Breast epithelium (tissue), 4 donors: ENCODE measurements at regions not wholly inside any gene's neighbourhood (a gene's known extent, or its start where the extent isn't known, plus 50 kb on each side); places are given as distances from the start of the nearest gene placed in this dataset.

Source experiments
- DNase-seq, 2 donors: peaks; one replicate each; pipeline ENCODE4 v3.0.0-alpha.2; 2019; ENCODE audit warnings: low spot score in 2 of 2
- H3K27ac ChIP-seq, 2 donors: fragments of 200-600 bp; sonication (generic) in 1 of 2; one replicate each; pipeline ENCODE4 v1.5.1; 2016 to 2019; ENCODE audit warnings: mild to moderate bottlenecking in 1 of 2
- H3K27me3 ChIP-seq, 2 donors: fragments of 200-600 bp; sonication (generic) in 1 of 2; one replicate each; pipeline versions ENCODE4 v1.5.1 to v1.6.0; 2017 to 2019; ENCODE audit warnings: control low read depth in 1 of 2, mild to moderate bottlenecking in 1 of 2
- H3K36me3 ChIP-seq: fragments of 200-600 bp; one replicate; pipeline ENCODE4 v1.5.1; 2019
- H3K4me1 ChIP-seq, 2 donors: fragments of 200-600 bp; sonication (generic); one replicate each; pipeline ENCODE4 v1.5.1; 2016 to 2019; ENCODE audit warnings: control low read depth in 1 of 2
- H3K4me3 ChIP-seq, 3 donors: fragments of 200-600 bp; sonication (generic); 1 replicate in 2 of 3; 2 replicates in 1 of 3; pipeline ENCODE4 v1.5.1; 2016 to 2019; ENCODE audit warnings: mild to moderate bottlenecking in 3 of 3, moderate library complexity in 2 of 3
- H3K9me3 ChIP-seq, 2 donors: fragments of 200-600 bp; sonication (generic) in 1 of 2; one replicate each; pipeline ENCODE4 v1.5.1; 2016 to 2019; ENCODE audit warnings: control low read depth in 1 of 2
- POLR2A ChIP-seq: fragments of 450-650 bp; IDR thresholded peaks from one replicate; pipeline ENCODE4 v1.6.1; 2016; ENCODE audit warnings: antibody characterized with exemption, mild to moderate bottlenecking, moderate library complexity
- POLR2AphosphoS5 ChIP-seq, 3 donors: sonication (generic); formaldehyde crosslinking; IDR thresholded peaks; one replicate each; pipeline ENCODE4 v1.6.1; 2017; ENCODE audit warnings: antibody characterized with exemption in 3 of 3
- intact Hi-C: fragments of 100-400 bp; cut with DNase I; formaldehyde crosslinking; loops from one replicate; pipeline ENCODE4 v1.15.1; 2023; ENCODE audit warnings: low total_unique reads
- TF ChIP-seq, protein P1 (sequence below), 3 donors: fragments of 450-650 bp; IDR thresholded peaks; one replicate each; pipeline ENCODE4 v1.5.1; 2016 to 2017; ENCODE audit warnings: antibody characterized with exemption in 3 of 3, mild to moderate bottlenecking in 3 of 3, moderate library complexity in 3 of 3

DNA sequence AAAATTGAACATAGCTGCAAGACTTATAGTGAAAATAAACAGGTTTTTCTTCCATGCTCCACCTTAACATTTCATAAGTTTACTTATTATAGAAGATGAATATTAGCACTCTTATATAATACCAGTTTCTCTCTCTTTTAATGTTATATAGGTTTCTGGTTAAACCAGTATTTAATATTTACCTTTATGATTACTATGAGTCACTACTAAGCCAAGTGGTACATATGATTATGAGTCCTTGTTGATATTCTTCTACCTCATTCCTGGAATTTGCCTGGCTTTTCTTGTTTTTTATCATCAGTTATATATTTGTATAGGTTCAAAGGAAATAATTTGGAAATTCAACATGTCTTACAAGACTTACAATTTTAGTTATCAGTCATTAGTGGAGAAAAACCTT, 89.9 kb upstream of the MAOA start:
- H3K9me3 ChIP-seq, result no peaks in the 10 kb centered on the region
- intact Hi-C loops, result no loop called here
- no peak overlapping the region for H3K4me3 ChIP-seq
- H3K36me3 ChIP-seq, result no peaks in the 10 kb centered on the region
- H3K27me3 ChIP-seq, result peaks cover 0 to 25% of the 10 kb centered on the region in 2 donors
- H3K4me1 ChIP-seq, result no peaks in the 10 kb centered on the region
- TF ChIP-seq POLR2A (no peak), POLR2AphosphoS5 (IDR thresholded peaks at IDR 0.05) (no peak)
- TF ChIP-seq, protein P1, sequence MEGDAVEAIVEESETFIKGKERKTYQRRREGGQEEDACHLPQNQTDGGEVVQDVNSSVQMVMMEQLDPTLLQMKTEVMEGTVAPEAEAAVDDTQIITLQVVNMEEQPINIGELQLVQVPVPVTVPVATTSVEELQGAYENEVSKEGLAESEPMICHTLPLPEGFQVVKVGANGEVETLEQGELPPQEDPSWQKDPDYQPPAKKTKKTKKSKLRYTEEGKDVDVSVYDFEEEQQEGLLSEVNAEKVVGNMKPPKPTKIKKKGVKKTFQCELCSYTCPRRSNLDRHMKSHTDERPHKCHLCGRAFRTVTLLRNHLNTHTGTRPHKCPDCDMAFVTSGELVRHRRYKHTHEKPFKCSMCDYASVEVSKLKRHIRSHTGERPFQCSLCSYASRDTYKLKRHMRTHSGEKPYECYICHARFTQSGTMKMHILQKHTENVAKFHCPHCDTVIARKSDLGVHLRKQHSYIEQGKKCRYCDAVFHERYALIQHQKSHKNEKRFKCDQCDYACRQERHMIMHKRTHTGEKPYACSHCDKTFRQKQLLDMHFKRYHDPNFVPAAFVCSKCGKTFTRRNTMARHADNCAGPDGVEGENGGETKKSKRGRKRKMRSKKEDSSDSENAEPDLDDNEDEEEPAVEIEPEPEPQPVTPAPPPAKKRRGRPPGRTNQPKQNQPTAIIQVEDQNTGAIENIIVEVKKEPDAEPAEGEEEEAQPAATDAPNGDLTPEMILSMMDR (IDR thresholded peaks at IDR 0.05), result no peak
- no peak for DNase-seq
- no peak overlapping the region for H3K27ac ChIP-seq

DNA sequence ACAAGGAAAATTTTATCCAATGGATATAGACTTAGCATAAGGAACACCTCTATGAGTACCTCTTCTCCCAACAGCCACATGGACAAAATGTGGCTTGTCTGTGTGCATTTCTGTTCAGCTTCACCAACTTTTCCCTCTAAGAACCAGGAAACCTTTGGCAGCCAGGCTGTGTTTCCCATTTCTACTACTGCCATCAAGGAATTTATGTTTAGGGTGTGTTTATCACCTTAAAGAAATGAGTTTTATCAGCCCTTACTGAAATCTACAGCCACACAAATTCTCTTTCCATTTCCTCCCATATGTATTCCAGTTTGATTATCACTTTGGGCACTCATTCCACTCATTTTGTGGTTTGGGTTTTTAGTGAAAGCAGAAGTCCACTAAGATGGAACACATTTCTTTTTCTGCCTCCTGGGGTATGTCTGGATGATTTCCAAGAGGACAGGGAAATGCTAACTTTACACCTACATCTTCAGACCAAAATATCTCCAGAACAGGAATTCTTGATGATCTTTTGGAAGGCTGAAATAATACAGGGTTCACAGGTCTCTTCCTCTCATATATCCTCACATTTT, 82.6 kb upstream of the MAOA start:
- H3K36me3 ChIP-seq, result no peaks in the 10 kb centered on the region
- TF ChIP-seq POLR2A (no peak), POLR2AphosphoS5 (IDR thresholded peaks at IDR 0.05) (no peak)
- TF ChIP-seq, protein P1 (IDR thresholded peaks at IDR 0.05), result no peak
- H3K27ac ChIP-seq, result no peak overlapping the region
- no peak for DNase-seq
- no peak overlapping the region for H3K4me3 ChIP-seq
- intact Hi-C loops, result no loop called here
- peaks cover 0 to 18% of the 10 kb centered on the region in 2 donors for H3K27me3 ChIP-seq
- H3K9me3 ChIP-seq, result no peaks in the 10 kb centered on the region
- no peaks in the 10 kb centered on the region for H3K4me1 ChIP-seq

- no peak overlapping the region for H3K27ac ChIP-seq
- DNase-seq, result no peak
- H3K4me3 ChIP-seq, result no peak overlapping the region
- intact Hi-C loops, result no loop called here
- no peaks in the 10 kb centered on the region for H3K36me3 ChIP-seq
- H3K27me3 ChIP-seq, result peaks cover 0 to 36% of the 10 kb centered on the region in 2 donors
- H3K9me3 ChIP-seq, result no peaks in the 10 kb centered on the region
- H3K4me1 ChIP-seq, result peaks cover 0 to 4% of the 10 kb centered on the region in 2 donors
- no peak for TF ChIP-seq POLR2A
Measured at GRCh38 chrX:43580621-43581020, 75.5 kb upstream of the MAOA start.

- H3K9me3 ChIP-seq, result no peaks in the 10 kb centered on the region
- H3K27me3 ChIP-seq, result peaks cover 0 to 39% of the 10 kb centered on the region in 2 donors
- H3K27ac ChIP-seq, result peak overlapping the region; percentile 43 to 49
- no peak for TF ChIP-seq POLR2A
- no peak overlapping the region for H3K4me3 ChIP-seq
- peak in 1 of 2 donors; percentile 29 for DNase-seq
- no peaks in the 10 kb centered on the region for H3K36me3 ChIP-seq
- intact Hi-C loops, result no loop called here
- H3K4me1 ChIP-seq, result peaks cover 0 to 4% of the 10 kb centered on the region in 2 donors
Measured at GRCh38 chrX:43581167-43581566, 74.9 kb upstream of the MAOA start.

- Histone ChIP-seq H3K4me3 (no peak overlapping the region), H3K4me1 (peaks cover 0 to 4% of the 10 kb centered on the region in 2 donors), H3K36me3 (no peaks in the 10 kb centered on the region), H3K27me3 (peaks cover 0 to 42% of the 10 kb centered on the region in 2 donors), H3K27ac (peak overlapping the region; percentile 13 to 48), H3K9me3 (no peaks in the 10 kb centered on the region)
- TF ChIP-seq POLR2A (no peak), POLR2AphosphoS5 (IDR thresholded peaks at IDR 0.05) (peak in 2 of 3 donors; percentile 19 to 36)
- no peak for DNase-seq
- intact Hi-C loops, result no loop called here
Measured at GRCh38 chrX:43581888-43582539, 74.1 kb upstream of the MAOA start.

DNA sequence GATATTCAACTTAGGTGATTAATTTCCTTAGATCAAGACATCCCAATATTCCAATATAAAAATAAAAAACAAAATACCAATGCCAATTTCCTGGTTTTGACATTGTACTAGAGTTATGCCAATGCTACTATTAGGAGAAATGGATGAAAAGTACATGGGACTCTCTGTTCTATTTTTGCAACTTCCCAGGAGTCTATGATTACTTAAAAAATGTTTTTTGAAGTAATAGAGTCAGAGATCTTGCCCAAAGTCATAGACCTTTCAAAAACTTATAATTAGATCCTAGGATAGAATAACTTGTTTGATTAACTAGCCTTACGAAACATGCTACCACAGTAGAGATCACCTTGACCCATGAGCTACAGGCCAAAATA, 73.6 kb upstream of the MAOA start:
- Histone ChIP-seq H3K27me3 (peaks cover 0 to 38% of the 10 kb centered on the region in 2 donors), H3K4me1 (peaks cover 0 to 4% of the 10 kb centered on the region in 2 donors), H3K27ac (peak overlapping the region; percentile 13 to 48), H3K9me3 (no peaks in the 10 kb centered on the region), H3K4me3 (no peak overlapping the region), H3K36me3 (no peaks in the 10 kb centered on the region)
- intact Hi-C loops, result no loop called here
- TF ChIP-seq, protein P1 (IDR thresholded peaks at IDR 0.05), result no peak
- TF ChIP-seq POLR2AphosphoS5 (IDR thresholded peaks at IDR 0.05), result no peak
- TF ChIP-seq POLR2A, result no peak
- no peak for DNase-seq
